HG02571 (cell line): ENCODE measurements at regions not wholly inside any gene's neighbourhood (a gene's known extent, or its start where the extent isn't known, plus 50 kb on each side); places are given as distances from the start of the nearest gene placed in this dataset.

Source experiments
- ATAC-seq: cut with Tn5 transposase; IDR thresholded peaks from one replicate; pipeline ENCODE4 v1.9.1; 2021; ENCODE audit warnings: mild to moderate bottlenecking, moderate library complexity; ENCODE audit not compliant: unreplicated experiment

DNA sequence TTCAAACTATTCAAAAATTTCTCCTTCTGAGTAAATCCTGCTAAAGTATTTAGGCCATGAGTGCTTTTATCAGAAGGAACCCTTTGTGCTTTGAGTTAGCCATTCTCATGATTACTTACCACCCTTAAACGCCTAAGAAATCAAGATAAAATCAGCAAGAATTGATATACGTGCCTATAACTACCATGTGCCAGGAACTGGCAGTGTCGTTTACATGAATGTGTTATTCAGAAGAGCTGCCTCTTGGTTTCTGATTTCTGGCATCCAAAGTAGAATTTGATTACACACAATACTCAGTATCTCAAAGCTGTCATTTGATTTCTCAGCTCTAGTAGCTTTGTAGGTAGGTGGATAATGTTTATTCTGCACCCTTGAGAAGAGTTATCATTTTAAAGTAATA lies 351.3 kb upstream of the CCDC54 start:
- ATAC-seq, result no peak

DNA sequence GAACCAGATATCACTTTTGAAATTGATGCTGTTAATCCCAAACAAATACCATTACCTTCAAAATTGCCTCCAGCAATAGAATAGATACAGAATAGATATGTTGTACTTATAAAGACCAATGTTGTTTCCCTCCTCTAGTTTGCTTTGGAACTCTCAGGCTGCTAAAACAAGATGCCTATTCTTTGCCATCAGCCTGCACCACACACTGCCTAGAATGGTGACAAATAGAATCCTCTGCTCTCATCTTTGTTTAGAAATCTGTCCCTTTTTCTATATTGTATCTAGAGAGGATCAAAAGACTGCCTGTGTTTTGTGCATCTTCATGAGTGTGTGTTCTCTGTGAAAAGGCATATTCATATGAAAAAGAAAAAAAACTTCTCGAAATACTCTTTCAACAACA lies 349.2 kb upstream of the CCDC54 start:
- no peak for ATAC-seq

DNA sequence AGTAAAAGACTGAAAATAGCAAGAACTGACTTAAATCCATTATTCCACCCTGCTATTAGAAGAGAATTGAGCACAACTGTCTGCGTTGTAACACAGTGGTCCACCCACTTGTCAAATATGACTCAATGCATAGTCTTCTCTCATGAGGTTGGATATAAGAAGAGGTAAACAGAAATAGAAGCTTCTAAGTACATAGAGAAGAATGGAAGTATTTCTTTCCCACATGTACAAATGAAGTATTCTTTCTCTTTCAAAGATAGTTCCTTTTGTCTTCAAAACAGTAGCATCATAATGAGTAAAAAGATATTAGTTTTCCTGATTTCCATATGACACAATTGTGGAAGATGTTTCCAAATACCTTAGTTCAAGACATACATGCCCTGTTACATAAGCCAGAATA lies 348.6 kb upstream of the CCDC54 start:
- ATAC-seq, result no peak

DNA sequence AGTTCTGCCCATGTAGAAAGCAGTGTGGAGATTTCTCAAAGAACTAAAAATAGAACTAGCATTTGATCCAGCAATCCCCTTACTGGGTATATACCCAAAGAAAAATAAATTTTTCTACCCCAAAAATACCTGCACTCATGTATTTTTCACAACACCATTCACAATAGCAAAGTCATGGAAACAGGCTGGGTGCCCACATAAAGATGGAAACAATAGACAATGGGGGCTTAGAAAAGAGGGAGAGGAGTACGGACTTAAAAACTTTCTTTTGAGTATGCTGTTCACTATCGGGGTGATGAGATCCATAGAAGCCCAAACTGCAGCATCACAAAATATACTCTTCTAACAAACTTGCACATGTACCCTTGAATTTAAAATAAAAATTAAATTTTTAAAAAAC lies 345.1 kb upstream of the CCDC54 start:
- ATAC-seq, result no peak

DNA sequence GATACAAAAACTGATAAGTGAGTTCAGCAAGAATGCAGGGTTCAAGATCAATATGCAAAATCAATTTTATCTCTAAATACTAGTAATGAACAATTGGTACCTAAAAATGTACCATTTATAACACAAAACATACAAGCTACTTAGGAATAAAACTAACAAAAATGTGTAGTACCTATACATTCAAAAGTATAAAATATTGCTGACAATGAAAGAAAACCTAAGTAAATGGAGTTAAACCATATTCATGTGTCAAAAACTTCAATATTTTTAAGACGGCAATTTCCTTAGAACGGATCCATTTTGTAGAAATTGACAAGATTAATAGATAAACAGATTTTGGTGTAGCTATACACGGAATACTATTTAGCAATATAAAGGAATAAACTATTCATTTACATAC lies 343.1 kb upstream of the CCDC54 start:
- no peak for ATAC-seq

DNA sequence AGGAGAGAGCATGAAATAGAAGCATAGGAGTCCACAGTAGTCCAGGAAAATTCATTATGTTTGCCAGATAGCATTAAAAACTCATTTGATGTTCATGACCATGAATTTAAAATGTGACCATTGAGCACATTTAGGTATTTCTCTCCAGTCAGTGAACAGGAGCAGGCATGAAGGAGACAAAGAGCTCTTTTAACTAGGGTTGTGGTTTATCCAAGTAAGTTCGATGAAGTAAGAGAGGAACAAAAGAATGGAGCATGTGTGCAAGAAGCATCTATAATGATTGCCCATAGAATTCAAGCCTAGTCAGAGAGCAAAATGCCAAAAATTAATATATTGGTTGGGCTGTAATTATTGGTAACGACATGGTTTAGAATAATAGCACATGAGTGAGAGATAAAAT lies 342.1 kb upstream of the CCDC54 start:
- no peak for ATAC-seq

DNA sequence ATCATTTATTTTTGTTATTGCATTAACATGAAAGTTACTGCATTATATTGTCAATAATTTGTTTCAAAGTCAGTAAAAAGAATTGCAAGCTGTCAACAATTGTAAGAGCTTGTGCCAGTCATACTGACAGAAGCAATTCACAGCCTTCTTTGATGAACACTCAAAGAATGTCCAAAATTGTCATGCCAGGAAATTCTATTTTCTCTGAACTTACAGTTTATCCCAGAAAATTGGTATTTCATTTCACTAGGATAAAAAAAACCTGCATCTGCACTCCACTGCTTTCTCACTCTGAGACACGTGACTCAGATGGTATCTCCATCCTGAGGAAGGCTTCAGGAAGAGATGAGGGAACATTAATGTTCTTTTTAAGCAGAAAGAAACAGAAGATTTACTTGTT lies 332.6 kb upstream of the CCDC54 start:
- no peak for ATAC-seq

DNA sequence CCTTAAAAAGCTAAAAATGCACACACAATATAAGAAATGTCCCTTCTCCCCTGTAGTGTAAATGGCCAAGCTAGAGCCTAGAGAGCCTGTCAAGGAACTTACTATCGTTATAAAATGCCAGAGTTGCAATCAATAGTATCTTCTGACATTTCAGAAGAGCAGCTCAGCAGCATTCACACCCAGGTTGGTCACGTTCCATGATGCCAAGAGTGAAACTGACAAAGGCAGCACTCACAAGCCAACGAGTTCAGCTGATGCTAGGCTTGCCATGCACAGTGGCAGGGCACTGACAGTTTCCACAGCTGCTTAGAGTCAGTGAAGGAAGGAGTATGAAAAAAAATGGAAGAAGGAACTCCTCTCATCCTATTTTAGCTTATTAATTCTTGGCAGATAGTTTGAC lies 331.4 kb upstream of the CCDC54 start:
- no peak for ATAC-seq

DNA sequence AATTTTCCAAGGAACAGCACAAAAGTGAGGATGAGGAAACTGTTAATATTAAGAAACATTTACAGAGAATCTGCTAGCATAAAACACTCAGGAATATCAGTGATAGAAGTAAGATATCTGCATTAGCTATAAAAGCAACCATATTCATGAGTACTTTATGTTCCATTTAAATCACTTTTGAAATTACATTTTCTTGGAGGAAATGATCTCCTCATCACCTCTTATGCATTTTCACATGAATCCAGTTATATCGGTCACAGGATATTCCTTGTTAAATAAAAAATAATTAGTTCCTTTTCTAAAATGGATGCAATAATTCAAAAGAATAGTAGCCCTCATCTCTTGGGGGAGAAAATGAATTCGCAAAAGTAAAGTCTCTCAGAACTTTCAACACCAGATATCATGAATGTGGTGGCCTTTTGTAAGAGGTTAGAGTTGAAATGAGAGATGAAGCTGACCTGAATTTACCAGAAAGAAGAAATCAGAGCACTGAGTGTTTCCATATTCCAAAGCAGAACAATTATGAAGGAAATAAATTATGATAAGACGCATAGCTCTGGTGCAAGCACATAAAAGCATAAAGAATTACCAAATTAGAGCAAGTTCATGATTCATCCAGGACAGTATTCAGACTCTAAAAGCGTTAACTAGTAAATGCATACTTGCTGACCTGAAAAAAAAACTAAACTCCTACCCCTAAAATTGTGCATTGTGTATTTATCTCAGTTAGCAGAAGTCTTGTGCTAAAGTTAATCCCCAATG lies 321.9 kb upstream of the CCDC54 start:
- ATAC-seq, result no peak

DNA sequence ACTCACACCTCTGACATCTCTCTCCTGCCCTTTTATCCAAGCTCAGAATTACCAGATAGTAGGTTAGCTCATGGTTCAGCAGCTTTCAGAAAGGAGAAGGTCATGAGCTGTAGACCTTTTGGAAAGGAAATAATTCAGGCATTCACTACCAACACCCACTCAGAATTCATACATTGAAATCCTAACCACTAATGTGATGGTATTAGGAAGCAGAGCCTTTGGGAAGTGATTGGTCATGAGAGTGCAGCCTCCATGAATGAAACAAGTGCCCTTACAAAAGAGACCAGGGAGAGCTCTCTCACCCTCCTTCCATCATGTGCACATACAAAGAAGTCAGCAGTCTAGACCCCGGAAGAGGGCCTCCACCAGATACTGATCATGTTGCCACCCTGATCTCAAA lies 315.8 kb upstream of the CCDC54 start:
- ATAC-seq, result no peak

DNA sequence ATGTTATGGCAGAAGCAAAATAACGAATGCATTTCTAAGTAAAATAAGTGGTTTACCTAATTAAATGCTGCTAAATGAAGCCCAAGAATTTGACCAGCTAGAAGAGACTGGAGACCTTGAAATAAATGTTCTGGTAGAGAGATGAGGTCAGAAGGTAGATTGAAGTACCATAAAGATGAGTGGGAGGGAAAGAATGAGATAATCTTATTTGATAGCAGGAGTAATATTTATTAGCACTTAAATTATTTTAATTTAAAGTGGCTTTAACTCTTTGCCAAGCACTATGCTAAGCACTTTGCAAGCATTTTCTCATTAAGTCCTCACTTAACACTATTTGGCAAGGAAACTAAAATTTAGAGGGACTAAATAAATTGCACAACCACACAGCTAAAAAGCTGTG lies 314.9 kb upstream of the CCDC54 start:
- no peak for ATAC-seq

DNA sequence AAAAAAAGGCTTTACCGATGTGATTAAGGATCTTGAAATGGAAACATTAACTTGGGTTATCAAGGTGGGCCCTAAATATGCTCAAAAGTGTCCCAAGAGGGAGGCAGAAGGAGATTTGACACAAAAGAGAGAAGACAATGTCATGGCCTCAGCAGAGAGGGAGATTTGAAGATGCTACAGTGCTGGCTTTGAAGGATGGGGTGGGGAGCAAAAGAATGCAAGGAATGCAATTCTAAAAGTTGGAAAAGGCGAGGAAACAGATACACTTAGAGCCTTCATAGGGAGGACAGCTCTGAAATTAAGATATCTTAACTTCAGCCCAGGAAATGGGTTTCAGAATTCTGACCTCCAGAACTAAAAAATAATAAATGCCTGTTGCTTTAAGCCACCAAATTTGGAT lies 314.5 kb upstream of the CCDC54 start:
- no peak for ATAC-seq

DNA sequence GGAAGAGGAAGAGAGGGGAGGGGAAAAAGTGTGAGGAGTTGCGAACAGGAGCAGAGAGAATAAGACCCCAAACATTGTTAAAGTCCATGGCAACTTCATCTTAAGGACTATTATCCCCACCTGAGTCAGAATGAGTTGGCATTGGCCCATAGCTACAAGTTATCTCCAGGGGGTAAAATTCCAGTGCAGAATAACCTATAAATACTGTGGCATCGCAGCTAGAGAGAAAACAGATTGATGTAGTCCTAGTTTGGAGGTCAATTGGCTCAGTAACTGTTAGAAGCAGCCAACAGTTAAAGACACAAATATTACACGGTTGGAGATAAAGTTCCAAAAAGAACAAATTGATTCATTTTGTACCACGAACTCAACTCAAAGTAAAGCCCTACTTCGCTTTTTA lies 313.9 kb upstream of the CCDC54 start:
- ATAC-seq, result no peak

DNA sequence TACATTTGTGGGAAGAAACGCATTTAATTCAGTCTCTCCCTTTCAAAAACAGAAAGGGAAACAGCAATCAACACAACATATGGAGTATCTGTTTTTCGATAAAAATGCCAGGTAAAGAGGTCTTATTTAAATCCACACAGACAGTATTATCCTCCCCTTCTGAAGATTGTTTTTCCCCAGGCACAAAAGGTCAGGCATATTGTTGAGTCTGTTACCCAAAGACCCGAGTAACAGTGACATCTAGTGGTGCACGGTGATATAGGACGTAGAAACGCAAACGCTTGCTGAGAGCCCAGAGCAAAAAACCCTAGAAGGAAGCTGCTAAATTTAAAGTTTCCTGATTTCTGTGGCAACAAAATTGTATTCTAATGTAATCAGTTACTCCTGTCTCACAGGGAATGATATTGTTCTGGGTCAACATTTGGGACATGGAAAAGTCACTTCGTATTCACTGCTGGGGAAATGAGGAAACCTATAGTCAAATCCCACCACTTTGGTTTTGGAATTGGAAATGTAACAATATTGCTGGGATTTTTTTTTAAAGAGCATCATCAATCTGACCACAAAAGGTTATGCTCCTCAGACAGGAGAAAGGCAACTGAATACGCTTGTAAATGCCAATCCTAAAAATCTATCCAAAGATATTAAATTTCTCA lies 312.7 kb upstream of the CCDC54 start:
- peak; percentile 96 for ATAC-seq

DNA sequence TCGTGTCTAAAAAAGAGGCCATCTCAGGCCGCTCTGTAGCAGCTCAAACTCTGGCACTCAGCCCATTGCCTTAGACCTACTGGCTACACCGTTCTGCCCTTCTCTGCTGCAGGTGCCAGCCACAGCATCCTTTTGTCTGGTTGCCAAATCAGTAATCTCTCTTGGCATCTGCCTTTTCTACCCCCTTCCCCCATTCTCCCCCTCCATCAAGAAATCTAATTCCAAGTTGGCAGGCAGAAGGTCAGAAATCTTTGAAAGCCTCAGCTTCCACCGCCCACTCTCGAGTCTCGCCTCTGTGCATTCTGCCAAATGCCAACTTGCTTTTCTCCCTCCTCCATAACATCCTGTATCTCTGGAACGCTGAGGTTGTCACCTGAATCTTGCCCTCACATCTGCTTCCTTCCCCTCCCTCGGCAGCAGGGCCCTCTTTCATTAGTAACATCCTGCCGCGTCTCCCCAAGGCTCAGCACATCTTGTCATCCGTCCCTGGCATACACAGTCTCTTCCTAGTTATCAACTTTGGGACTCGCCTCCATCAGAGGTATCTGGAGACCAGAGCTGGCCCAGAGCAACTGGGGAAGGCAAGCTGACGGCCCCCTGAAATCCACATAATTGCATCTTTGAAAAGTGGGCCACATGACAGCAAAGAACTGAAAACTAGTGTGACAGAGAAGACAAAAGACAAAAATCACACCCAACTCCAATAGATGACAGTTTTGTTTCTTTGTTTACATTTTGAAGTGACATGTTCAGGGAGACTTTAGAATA lies 312.0 kb upstream of the CCDC54 start:
- ATAC-seq, result no peak

DNA sequence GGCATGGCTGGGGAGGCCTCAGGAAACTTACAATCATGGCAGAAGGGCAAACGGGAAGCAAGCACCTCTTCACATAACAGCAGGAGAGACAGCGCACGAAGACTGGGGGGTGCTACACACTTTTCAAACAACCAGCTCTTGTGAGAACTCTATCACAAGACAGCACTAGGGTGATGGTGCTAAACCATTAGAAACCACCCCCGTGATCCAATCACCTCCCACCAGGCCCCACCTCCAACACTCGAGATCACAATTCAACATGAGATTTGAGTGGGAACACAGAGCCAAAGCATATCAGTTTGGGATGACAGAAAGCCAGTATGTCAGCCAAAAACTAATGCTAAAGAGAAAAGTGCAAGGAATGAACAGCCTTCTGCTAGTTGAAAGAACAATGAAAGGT lies 309.8 kb upstream of the CCDC54 start:
- ATAC-seq, result no peak

DNA sequence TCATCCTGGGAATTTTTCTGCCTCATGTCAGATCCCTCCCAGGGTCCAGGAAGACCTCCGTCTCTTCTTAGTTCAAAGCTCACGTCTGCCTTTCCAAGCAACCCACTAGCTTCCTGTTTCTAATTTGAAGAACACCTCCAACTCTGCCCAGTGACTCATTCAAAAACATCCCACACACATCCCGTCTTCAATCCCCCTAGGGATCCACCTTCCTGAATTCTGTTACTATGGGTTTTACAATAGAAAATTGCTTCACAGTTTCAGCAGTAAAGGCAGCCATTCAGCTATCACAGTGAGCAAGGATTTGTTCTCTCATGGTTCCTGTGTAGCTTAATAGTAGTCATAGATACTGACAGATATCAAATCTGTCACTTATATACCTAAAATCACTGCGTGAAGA lies 308.3 kb upstream of the CCDC54 start:
- ATAC-seq, result no peak

DNA sequence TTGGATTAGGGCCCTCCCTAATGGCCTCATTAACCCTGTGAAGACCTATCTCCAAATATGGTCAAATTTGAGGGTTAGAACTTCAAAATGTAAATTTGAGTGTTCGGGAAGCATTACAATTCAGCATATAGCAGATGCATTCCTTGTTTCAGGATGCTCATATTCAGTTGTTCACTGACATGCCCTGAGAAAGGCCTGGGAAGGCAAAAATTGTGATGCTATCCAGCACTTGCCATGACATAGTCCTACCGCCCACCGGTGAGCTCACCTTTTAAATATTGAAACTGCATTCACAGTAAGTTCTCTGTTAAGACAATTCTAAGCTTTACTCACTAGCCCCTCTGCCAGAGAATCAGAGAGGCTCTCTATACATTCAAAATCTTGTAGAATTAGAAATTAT lies 300.3 kb upstream of the CCDC54 start:
- ATAC-seq, result no peak

DNA sequence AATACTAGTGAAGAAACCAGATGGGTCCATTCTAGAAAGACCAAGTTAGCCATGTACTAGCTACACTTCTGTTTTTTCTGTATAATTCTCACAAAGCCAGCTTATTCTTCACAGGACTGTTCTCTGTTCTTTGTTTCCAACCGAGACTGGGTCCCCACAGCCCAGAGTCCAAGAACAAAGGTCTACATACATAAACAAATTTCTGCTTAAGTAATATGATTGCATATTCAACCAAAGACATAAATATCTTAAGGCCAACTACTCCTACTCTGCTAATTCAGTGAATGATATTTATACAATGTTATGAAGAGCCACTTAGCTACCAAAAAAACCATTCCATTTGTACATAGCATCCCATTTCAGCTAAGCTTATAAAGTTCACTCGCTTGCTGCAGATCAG lies 299.8 kb upstream of the CCDC54 start:
- no peak for ATAC-seq

DNA sequence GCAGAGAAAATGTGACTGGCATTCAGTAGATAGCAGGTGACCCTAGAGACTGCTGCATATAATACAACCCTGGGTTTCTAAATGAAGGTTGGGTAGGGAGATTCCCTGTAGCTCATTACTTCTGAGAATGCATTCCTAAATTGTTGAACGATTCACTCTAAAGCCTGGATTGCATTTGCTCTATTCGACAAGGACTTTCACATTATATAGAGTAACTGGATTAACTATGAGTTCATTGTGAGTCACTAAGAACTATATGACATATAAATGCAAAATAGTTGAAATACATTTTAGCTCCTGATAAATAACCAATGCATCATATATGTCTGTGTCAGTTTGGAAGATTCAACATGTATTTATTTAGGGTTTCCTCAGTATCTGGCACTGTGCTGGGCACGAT lies 294.7 kb upstream of the CCDC54 start:
- no peak for ATAC-seq

DNA sequence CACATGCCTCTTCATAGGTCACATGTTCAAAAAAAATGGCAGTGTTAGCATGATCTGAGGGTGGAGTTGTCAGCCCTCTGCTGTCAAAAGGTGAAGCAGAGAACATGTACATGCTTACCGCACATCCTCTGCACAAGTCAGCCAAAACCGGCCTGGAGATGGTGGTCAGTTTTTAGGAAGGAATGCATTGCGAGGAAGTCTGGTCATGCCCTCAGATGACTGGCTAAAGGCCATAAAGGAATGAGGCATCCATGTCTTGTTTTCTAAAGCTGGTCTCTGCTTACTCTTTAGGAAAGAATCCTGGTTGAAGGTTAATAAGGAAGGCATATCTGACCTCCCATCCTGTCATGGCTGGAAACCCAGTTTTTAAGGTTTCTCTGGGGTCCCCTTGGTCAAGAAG lies 292.0 kb upstream of the CCDC54 start:
- no peak for ATAC-seq

DNA sequence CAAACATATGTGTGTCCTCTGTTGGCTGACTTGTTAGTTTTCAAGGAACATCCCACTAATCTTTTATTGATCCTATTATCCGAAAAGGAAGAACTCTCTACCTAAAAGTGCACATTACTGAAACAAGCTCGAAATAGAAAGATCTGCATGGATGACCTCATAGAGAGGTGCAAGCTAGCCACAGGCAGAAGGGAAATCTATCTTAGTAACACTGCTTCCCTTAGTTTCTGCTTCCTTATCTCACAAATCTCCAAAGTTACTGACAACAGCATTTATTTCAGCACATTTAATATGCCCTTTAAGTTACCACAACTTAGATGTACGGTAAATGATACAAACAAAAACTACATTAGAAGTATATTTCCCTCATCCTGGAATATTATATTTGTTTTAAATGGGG lies 285.1 kb upstream of the CCDC54 start:
- ATAC-seq, result no peak
